ENCODE measurements at regions not wholly inside any gene's neighbourhood (a gene's known extent, or its start where the extent isn't known, plus 50 kb on each side); places are given as distances from the start of the nearest gene placed in this dataset.
"Not testable (repeated sequence)": the region's sequence is repeated elsewhere in the genome, so short reads cannot be mapped to it uniquely, and the experiment has no call there.

DNA sequence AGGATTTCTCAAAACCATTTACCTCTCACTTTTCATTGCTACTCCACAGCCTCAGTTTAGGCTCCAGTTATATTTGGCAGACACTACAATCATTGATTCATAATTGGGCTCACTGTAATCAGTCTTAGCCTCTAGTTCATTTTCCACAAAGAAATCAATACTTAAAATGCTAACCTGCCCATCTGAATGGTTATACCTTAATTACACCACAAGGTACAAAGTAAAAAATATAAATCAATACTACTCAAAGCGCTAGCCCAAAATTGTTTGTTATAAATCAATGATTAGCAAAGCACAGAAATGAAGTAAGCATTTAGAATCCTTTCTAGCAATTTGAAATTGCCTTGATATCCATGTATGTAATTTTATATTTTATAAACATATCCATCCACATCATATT is 222.6 kb upstream of the NDST3 start:
- no peak for DNase-seq (ENCODE audit: low read depth)

DNA sequence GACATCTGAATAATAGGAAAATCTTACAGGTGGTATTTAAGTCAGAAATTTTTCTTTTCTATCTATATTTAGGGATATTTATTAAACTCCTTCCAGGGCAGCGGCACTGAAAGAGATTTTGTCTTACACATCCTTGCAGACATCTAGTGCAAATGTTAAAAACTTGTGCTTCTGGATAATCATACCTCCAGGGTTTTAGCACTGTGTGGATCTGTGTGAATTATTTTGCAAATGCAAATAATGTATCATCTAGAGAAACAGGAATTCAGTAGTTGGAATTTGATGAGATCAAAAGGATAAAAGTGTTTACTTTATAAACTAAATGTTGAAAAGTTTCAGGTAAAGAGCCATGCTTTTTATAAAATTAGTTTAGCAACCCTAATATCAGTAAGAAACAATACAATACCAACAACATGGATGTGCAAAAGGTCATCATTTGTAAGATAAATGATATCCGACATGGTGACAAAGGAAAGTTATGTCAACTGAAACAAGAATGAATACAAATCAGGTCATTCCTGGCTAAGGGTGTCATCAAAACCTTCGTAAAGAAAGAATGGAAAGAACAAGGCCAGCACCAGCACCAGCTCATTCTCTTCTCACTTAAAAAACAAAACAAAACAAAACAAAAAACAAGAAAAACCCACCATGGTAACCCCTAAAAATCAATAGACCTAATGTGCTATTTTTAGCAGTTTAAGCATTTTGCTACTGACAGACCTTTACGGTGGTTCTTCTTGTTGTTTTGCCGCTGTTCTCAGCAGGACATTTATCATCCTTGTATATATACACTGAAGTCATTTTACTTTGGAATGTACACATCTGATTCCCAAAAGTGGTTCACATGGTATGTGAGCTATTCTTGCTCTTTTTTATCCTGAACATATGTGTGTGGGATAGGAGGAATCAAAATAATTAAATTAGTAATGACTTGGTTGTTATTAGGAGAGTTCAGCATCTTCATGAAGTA is 219.7 kb upstream of the NDST3 start:
- no peak for DNase-seq (ENCODE audit: low read depth)

DNA sequence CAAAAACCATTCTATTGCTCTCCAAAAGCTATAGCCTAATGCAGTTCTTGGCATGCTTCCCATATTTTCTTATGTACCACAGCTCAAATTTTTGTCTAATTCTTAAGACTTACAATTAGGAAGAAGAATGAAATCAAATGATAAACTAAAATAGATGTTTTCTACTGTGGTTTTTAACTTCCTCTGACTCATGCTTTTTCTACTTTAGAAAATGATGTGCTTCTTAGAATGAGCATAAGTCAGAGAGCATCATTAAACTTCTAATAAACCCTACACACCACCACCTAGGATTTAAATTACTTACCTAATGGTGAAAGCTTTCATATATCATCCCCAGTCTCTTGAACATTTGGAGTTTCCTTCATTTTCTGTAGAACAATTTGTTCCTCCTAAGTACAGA is 217.0 kb upstream of the NDST3 start:
- DNase-seq (ENCODE audit: low read depth) = no peak

DNA sequence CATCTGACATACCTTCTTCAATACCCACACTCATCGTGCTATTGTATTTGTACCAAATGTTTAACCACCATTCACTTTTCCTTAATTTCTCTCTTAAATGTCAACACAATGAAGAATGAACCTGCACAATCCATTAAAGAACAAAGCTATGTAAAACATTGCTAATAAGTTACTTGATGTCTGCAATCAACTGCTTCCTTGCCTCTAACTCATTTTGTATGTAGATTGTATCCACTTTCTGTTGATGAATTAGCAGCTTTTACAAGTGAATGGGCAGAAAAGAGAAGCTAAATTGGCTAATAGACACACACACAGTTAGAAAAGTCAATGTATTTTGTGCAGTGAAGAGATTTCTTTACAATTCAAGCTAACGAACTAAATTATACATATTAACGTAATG is 212.5 kb upstream of the NDST3 start:
- DNase-seq (ENCODE audit: low read depth) = no peak

DNA sequence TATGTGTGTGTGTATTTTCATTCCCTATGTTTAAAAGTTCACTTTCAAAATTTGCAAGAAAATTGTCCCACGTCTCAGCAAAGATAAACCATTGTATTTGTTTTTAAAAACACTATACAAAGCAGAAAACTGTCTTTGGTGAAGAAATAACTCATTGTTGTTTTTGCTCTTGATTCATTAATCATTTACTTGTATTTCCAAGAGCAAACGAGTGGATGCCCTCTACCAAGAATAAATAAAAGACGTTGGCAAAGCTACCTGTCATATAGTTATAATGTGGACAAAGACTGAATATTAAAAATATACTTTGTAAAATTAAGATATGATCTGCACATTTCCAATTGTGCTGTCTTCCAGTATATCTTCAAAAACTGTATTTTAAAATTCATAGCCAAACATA is 210.9 kb upstream of the NDST3 start:
- DNase-seq (ENCODE audit: low read depth) = no peak

DNA sequence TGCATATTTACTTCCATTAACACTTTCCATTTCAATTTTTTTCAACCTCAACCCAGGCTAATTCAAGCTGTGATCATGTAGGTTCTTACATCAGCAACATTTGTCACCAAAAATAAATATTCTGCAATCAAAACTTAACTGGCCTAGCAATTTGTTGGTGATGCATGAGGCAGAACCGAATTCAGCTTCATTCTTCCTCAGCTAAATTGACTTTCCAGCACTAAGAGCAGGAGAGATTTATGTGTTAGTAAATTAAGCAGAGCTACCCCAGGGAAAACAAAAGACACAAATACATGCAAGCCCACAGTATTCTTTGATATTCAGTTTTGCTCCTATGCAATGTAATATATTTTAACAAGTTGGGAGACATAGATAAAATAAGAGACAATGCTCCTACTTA is 208.7 kb upstream of the NDST3 start:
- no peak for DNase-seq (ENCODE audit: low read depth)

DNA sequence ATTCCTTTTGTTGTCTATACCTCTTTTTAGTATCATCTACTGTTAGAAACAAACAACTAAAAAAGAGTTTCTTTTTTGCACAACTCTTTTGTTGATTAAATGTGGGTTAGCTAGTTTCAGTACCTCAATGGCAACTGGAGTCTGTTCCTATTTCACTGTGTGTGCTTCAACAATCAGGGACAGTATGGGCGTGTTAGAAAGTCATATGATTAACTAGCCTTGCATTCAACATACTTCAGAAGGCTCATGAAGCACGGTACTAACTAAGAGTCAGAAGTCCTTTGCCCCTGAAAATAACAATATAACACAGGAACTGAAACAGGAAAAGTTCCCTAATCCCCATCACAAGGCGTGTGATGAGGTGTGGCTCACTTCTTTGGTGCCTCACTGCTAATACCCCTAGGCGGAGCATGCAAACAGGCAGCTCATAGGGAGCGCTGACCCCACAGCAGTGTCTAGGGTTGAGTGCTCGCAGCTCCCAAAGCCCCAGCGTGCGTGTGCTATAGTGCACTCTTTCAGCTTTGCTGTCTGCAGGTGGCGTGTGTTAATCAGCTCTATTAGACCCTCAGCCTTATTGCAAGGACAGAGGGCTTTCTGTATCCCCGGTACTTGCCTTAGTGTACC is 203.1 kb upstream of the NDST3 start:
- DNase-seq (ENCODE audit: low read depth) = no peak

DNA sequence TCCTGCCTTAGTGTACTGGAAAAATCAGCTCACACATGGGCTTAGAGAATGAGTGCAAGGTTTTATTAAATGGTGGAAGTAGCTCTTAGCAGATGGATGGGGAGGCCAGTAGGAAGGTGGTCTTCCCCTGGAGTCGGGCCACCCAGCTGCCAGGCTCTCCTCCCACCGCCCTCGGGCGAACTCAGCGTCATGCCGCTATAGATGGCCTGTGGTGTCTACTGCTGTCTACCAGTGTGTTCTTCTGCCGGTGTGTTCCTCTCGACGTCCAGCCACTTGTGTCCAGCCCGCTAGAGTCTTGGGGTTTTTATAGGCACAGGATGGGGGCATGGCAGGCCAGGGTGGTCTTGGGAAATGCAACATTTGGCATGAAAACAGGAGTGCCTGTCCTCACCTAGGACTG is 198.7 kb upstream of the NDST3 start:
- no peak for DNase-seq (ENCODE audit: low read depth)

DNA sequence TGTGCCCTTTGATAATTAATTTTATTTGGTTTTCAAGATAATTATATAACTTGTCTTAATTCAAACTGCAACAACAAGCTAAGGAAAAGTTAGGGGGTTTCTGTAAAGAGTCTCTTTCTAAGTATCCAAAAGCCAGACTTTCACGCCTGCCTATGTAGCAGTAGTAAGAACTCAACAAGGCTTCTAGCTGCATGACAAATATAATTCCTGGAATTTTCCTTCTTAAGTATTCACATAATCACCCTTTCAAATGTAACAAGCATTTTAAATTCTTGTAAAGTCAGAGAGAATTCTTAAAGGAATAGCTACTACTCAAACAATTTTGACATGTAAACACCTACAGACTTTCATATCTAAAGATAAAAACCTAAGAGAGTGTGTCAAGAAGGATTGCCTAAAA is 189.7 kb upstream of the NDST3 start:
- DNase-seq (ENCODE audit: low read depth) = no peak

DNA sequence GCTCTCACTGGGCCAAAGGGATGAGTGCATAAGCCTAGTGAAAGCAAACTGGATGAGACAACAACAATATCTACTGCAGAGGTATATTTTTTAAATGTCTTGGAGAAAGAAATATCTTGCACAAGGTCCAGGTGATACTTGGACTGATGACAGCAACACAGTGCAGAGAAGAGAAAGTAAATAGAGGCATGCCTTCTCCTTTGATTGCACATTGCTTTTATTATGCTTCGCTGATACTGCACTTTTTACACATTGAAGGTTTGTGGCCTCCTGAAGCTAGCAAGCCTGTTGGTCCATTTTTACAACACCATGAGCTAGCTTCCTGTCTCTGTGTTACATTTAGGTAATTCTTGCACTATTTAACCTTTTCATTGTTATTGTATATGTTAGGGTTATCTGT is 189.0 kb upstream of the NDST3 start:
- no peak for DNase-seq (ENCODE audit: low read depth)

DNA sequence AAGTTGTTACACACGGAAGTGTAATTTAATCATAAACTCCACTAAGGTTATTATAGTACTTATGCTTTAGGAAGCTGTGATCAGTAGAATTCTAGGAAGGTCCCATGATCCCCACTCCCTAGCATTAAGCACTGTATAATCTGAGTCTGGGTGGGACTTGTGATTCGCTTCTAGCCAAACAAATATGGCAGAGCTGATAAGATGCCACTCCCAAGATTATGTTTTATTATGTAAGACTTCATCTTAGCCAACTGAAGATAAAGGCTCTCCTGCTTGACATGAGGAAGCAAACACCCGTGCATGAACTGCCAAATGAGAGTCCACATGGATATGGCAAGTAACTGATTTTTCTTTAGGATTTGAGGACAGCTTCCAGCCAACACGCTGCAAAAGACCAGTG is 186.4 kb upstream of the NDST3 start:
- no peak for DNase-seq (ENCODE audit: low read depth)

DNA sequence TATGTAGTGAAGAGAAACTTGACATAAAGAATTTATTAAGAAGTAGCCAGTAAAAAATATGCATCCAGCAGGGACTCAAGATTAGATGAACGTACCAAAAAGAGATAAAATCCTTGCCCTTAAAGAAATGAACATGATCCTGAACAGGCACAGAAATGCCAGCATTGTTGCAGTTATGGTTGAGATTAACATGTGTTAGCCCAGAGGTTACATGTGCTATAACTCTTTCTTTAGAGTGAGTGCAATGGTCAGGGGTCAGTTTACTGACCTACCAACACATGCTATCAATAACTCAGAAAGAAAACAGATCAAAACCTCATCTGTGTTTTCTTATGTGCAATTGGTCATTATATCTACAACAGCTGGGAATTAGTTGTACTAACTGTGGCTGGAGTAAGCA is 166.1 kb upstream of the NDST3 start:
- no peak for DNase-seq (ENCODE audit: low read depth)

DNA sequence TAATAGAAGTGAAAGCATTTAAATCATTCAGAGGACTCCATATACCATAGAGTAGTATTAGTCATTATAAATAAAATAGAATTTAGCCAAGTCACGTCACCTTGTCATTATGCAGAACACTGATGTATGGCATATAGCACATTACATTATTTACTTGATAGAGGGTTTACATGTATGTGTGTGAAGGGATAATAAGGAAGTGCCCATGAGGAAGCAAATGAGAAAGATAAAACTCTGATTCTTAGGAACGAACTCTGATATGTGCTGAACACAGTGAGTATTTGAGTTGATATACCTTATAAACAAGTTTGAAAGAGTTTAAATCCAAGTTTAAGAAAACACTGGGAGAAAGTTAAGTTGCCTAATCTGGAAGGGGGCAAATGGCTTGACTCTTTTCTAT is 160.5 kb upstream of the NDST3 start:
- DNase-seq (ENCODE audit: low read depth) = no peak

DNA sequence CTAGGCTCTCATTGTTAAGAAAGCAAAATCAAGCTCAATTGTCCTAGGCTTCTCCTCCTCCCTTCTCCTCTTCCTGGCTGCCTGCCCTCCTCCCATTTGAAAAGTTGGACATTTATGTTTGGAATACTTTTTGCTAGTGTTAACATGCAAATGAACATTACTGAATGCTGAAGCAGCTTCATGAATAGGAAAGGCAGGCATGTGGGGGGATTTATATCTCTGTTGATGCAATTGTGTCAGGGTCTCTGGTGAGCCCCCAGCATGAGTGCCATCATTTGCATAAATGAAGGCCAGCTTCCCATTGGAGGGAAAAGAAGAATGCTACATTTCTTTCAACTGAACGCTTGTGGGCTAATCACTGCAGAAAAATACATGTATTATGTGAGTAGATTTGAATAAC is 160.1 kb upstream of the NDST3 start:
- DNase-seq (ENCODE audit: low read depth) = no peak

DNA sequence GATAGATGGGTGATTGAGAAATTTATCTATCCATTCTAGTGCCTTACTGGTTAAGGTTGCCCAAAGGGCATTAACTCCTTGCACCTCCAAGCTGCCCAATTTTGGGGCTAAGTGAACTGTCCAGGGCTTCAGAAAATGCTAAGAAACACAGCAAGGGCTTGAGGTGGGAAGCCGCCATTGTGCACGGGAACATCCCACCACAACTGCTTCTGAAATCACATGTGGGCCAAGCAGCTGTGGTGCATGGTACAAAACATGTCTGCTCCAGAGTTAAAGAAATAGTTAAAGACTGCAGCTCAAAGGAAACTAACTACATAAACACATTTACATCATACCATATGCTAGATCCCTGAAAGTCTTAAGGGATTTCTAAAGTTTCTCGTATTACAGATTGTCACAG is 144.3 kb upstream of the NDST3 start:
- DNase-seq (ENCODE audit: low read depth) = no peak

DNA sequence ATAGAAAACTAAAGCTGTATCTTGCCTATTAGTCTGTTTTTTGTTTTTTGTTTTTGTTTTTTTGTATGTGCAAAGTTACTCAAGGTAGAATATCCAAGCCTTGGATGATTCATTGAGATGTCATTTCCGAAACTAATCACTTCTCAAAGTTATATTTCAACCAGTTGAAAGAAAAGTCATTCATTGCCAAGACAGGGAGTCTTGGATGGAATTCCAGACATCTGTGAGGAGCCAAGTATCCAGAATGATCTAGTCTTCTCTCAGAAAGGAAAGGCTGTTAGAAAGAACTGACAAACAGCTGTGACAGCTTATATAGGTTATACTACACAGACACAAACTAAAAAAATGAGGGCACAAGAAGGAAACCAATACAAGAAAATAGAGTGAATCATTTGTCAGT is 141.1 kb upstream of the NDST3 start:
- no peak for DNase-seq (ENCODE audit: low read depth)

DNA sequence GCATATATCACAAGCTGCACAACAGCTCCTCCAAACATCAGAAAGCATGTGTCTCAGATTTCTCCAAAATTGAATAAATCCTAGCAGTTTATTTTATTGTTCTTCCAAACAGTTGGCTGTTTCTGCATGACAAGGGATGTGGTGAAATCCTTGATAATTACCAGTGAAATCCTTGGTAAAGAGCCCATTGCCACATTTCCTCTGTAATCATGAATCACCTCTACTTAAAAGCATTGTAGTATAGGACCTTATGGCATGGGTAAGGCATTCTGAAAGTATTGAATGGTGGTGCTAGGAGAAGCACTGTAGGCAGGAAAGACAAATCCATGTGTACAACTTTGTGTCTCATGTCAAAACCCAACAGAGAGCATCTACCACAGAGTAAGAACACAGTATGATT is 135.8 kb upstream of the NDST3 start:
- DNase-seq (ENCODE audit: low read depth) = no peak

DNA sequence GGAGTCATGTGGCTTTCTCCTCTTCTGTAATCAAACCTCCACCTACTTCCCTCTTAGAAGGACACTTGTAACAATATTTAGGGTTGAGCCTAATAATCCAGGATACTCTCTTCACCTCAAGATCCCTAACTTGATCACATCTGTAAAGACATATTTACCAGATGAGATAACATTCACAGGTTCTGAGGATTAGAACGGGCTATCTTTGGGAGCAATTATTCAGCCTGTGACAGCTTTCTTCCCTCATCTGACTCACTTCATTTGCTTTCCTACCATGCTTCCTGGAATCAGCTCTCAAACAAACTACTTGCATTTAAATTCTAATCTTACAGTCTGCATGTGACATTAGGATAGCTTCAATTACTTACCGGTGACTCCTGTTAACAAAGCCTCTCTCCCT is 133.5 kb upstream of the NDST3 start:
- no peak for DNase-seq (ENCODE audit: low read depth)

DNA sequence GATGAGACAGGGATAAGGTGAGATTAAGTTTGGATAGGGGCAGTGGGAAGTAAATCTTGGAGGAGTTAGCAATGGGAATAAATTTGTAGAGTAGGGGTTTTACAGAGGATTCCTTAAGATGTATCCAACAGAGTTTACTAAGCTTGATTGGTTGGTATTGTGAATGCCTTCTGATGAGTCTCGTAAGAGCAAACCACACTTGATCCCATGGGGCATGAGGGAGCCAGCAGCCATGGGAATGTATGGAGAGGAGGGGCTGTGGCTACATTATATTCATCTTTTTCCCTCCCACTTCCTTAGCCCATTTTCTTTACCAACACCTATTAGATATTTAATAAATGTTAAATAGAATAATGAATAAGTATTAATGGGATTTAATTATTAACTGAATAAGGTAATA is 126.6 kb upstream of the NDST3 start:
- no peak for DNase-seq (ENCODE audit: low read depth)

DNA sequence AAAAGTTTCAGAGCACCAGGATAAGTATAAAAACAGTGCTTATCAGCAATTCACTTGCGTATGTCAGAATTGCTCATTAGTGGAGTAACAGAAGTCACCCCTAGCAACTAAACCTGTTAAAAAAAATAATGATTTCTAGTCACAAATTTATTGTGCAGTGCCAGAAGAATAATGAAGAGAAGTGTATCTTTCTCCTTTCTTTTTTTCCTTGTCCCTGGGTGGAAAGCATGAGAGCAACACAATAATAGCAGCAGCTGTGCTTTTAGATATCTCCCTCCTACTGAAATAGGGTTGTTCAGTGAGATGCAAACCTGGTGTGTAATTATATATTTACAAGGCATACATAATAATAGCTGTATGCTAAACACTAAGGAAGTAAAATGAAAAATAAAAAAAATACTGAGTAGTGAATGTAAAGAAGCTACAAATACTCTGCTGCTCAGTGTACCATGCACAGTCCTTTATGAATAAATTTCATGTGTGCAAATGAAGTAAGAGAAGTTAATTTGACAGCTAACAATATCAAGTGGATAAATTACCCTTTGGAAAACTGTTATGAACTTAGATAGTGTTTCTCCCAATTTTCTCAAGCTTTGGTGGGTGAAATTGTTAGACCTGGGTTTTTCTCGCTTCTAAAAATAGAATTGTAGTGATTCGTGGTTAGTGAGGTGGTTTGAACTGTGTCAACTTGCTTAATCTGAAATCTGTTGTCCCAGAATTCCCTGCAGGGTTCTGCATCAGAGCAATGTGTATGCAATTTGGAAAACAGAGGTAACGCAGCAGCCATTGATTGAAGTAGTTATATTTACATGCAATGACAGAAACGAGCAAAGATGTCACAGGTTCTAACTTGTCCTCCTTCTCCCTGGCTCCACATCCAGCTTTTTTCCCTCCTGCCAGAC is 125.7 kb upstream of the NDST3 start:
- DNase-seq (ENCODE audit: low read depth) = no peak

DNA sequence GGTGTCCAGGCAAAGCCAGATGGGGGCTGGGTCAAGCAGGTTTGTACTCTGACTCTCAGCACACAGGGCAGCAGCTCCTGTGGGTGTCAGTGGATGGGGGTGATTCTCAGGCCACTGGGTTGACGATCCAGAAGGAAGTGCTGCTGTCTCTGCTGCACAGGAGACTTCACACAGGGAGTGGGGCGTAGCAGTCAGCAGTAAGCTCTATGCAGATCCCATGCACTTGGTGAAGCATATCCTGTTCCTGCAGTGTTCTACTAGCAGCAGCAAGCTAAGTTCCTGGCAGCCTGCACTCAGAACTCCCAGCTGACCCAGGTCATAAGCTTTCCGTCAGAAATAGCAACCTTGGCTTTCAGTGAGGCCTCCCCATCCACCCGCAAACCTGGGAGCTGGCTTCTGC is 117.6 kb upstream of the NDST3 start:
- no peak for DNase-seq (ENCODE audit: low read depth)

DNA sequence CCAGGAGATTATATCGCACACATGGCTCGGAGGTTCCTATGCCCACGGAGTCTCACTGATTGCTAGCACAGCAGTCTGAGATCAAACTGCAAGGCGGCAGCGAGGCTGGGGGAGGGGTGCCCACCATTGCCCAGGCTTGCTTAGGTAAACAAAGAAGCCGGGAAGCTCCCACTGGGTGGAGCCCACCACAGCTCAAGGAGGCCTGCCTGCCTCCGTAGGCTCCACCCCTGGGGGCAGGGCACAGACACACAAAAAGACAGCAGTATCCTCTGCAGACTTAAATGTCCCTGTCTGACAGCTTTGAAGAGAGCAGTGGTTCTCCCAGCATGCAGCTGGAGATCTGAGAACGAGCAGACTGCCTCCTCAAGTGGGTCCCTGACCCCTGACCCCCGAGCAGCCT is 112.0 kb upstream of the NDST3 start:
- not testable (repeated sequence) for DNase-seq (ENCODE audit: low read depth)

DNA sequence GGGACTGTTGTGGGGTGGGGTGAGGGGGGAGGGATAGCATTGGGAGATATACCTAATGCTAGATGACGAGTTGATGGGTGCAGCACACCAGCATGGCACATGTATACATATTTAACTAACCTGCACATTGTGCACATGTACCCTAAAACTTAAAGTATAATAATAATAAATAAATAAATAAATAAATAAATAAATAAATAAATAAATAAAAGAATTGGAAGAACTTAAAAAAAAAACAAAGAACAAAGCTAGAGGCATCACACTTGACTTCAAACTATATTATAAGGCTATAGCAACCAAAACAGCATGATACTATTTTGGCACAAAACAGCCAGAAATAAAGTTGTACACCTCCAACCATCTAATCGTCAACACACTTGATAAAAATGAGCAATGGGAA is 106.5 kb upstream of the NDST3 start:
- DNase-seq (ENCODE audit: low read depth) = not testable (repeated sequence)

Data from GM04504 (cell line).